DMS53 treated with DMSO at 0.1 percent for 48 hours (cell line): ENCODE measurements at regions not wholly inside any gene's neighbourhood (a gene's known extent, or its start where the extent isn't known, plus 50 kb on each side); places are given as distances from the start of the nearest gene placed in this dataset.

Experiments used
- DNase-seq: peaks from one replicate; lab custom pipeline; 2025; ENCODE audit not compliant: unreplicated experiment; lab: John Stamatoyannopoulos, UW

DNA sequence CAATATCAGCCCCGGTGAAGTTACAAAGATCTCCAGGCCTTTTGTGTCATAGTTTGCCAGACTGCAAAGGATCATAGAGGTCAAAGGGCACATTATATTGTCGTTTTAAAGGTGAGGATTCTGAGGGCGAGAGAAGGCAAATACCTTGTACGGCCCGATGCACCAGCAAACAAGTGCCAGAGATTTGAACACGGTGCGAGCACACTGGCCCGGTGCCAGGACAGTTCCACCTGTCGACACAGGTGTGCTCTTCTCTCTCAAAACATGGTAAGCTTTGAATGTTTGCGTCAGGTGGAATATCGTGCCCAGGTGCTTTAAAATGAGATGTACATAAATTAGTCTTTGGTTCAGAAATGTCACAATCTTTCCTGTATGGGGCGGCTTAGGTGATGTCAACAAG, 776.1 kb upstream of the ID2 start:
- peak; percentile 87 for DNase-seq

DNA sequence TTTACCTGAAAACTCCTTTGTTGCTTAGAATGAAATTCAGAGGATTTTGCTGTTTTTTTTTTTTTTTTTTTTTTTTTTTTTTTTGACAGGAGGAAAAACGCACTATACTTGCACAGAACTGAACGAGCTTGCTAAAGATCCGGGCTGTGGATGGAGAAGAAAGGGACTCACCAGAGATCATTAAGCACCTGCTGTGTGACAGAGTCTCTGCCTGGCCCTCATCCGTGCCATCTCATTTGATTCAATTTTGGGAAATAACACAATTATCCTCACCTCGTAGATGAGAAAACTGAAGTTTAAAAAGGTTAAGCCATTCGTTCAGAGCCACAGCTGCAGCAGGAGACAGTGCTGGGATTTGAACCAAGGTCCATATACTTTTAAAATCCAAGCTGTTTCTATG, 775.4 kb upstream of the ID2 start:
- no peak for DNase-seq

DNA sequence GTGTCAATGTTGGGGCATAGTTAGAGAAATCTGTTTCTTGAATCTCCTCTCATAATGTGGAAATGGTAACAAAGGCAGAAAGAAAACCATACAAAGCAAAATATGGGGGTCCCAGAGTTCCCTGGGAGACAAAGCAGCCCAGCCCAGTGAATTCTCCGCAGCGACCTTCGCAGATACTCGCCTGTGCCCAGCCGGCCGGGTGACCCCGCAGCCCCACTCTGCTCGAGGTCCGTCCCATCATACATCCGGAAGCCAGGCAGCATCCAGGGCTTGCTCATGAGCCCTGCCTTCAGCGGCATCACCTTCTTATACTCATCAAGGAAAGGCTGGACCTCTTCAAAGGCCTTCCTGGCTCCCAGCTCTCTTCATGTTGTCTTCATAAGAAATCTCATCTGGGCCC, 774.8 kb upstream of the ID2 start:
- no peak for DNase-seq

DNA sequence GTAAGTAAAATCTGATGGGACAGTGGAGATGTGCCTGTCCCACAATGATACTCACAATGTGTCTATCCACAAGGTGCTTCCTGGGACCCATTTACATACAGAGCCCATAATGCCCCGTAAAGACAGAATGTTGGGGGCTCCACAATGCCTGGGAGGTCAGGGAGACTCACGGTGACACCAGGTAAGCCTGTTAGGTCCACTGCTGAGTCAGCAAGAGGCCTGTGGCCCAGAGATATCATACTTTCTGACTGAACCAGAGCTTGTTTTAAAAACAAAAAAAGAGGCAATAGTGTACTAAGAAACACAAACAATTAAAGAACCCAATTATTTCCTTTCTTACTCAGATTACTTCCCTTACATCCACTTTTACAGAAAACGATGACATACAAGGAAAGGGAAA, 771.1 kb upstream of the ID2 start:
- DNase-seq = no peak

DNA sequence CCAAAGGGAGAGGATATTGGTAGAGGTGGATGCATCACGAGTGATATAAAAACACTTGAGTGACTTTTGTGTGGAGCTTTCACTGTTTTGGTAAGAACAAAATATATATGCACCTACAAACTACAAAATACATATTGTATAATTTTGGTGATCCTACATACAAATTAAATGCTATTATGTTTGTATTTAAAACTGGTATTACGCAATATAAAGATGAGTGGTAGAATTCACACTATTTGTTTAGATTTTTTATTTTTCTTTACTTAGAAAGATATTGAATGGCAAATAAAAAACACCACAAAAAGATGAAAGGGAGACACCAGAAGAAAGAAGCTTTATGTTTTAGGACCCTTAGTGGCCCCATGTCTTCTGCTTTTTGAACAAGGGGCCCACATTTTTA, 770.7 kb upstream of the ID2 start:
- no peak for DNase-seq

DNA sequence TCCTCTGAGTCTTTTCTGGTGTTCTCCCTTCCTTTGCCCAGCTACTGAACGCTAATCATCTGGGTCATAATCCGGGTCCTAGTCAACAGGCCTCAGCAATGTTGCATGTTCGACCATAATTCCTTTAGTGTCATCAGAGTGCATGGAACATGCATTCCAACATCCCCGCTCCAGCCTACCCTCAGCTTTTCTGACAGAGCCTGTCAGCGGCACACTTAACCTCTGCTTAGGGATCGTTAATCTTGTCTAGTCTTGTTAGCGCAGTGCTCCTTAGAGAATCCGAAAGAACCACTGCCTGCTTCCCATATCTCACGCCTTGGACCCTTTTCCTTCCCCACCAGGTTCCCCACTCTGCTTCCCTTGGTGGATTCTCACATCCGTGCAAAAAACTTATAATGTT, 767.9 kb upstream of the ID2 start:
- no peak for DNase-seq

DNA sequence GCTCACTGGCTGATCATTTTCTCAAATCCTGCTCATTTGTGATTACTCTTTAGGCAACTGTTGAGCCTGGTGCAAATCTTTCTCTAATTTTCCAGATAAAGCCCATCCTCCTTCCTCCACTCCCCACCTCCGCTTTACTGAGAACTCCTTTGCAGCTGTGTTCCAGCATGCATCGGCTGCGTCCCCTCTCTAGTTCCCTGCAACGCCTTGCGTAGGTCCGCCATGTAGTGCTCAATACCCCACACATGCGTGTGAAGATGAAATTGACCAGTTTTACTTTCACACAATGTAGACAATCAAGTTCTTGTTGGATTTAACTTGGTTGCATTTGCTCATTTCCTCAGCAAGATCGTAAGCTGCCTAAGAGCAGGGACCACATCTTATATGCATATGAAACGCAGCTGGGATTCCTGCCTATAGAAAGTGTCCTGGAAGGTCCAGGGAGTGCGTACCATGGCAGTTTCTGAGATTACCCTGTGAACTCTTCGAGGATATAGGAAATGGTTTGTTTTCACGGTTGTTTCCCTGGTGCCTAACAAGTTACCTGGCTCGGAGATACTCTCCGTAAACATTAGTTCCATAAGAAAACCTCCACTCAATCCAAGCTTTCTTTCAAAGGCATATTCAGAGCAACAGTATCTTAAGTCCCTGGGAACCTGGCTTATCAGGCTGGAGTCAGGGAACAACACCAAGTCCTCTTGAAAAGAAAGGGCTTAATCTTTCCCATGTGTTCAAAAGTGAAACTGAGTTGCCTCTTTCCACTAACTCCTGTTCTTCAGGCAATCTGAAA, 766.4 kb upstream of the ID2 start:
- DNase-seq = no peak

DNA sequence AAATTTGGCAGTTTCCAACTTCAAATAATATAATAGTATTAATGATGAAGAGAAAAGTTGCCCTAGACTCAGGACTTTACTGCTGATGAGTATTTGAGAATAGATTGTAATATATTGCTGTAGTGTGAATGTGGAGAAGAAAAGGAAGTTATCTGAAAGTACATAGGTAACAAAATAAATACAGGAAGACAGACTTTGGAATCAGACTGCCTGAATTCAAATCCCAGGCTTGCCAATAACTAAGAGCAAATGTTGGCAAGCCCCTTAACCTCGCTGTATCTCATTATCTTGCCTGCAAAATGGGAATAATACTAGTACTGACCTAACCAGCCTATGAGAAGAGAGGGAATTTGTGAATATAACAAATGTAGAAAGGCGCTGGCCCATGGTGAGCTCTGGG, 765.2 kb upstream of the ID2 start:
- no peak for DNase-seq

DNA sequence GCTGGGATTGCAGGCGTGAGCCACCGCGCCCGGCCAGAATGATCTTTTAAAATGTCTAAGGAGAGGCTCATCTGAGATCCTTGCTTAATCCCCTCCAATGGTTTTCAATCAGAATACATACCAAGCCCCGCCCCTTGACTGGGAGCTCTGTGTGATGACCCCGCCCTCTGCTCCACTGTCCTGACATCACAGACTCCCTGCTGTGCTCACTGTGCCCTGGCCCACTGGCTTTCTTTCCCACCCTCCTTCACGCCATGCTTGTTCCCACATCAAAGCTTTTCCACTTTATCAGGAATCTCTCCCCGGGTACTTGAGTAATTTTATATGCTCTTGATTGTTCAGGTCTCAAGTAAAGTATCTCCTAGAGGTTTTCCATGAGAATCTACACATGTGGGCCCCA, 762.3 kb upstream of the ID2 start:
- no peak for DNase-seq

DNA sequence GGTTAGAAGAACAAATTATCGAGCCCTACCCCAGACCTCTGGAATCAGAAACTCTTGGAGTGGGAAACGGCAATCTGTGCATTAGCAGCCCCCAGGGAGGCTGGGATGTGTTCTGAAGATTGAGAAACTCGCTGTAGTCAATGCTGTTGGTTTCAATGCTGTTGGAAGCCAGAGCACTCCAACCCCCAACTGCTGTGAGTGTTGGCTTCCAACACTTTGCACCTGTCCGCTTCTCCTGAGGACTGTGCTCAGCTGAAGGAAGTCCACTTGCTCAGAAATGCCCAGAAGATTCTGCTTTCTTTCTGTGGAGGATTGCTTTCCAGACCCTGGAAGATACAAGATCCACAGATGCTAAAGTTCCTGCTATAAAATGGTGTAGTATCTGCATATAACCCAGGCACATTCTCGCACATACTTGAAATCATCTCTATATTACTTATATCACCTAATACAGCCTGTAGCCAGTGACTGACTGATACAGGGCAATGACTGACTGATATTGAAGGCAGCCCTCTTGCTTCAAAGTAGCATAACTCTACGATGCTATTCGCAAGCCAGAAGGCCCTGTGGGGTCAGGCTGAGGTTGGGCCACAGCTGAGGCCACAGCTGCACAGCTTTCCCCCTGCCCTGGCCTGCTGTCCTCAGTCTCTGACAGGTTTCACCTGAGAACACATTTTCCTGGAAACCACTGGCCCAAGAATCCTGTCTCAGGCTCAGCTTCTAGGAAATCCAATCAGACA, 757.7 kb upstream of the ID2 start:
- DNase-seq = no peak

DNA sequence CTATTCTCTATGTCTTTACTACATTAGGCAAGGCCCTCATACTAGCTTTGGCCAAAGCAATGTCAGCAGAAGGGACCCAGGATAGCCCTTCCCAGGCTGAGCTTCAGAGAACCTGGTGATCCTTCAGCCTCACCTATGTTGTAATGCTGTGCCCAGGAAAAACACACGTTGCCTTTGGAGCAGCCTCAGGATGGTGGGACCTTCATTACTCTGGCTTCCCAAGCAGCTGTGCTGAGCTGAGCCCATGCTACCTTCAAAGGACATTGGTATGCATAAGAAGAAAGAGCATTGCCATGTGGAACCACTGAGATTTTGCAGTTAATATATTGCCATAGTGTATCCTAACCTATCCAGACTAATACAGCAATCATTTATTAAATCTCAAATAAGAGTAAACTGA, 756.4 kb upstream of the ID2 start:
- no peak for DNase-seq

DNA sequence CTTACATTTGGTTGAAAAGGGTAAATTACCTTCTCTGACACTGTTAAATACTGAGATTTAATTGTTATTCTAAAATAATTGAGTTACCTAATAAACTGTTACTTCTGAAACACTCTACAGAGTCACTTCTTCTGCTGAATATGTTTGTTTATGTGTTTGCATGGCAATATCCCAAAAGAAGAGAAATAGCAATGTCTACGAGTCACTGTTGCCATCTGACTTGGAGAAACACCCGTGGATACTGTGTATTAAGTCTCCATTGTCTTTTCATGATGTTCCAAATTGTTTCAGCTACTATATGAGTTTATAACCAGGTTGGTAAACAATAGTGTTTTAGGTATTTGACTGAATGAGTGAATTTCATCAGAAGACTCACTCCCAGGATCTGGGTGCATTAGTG, 754.2 kb upstream of the ID2 start:
- DNase-seq = no peak

DNA sequence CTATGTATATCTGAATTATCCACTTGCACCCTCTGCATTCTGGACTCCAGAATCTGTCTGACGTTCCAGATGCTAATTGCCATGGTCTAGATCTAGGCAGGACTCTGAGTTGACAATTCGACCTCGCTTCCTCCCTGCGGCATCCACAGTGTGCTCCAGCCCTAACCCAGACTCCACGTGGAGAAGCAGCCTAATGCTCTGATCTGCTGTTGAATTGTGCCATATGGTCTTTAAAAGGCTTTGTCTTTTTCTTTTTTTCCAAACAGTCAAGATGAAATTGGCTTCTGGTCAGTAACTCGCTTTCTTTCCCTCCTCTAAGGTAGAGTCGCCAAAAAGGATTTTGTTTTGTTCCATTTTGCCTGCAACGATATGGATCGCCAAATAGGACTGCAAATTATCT, 752.6 kb upstream of the ID2 start:
- DNase-seq = no peak

DNA sequence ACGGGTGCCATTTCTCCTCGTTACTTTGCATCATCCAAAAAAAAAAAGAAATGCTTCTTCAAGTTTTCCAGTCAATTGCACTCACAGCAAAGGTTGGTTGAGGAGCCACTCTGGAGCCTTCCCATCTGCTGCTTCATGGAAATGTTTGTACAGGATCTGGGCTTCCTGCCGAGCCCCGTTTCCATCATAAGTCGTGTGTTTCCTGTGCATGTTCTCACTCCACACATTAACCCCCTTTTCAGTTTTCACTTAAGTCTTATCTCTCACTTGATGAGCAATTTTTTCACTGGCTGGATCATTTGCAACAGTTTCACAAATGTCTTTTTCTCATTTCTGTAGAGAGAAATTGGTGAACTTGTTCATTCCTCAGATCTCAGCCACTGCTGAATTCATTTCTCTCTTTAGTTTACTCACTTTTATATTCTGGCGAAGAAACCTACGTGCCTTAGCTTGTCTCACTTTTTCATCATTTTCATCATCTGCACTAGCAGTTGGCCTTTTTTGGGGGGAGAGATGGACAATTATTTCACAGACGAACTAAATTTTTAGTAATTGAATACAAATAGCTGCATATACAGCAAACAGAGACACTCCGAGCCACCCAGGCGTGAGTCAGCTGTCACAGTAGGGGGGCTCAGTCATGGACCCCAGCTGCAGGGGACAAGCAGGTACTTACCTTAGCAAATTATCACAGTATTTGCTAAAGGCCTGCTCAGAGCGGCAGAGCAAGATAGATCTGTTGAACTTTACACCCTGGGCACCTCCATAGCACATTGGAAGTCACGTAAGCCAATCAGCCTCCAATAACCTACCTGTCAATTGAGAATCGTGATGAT, 750.8 kb upstream of the ID2 start:
- DNase-seq = no peak

DNA sequence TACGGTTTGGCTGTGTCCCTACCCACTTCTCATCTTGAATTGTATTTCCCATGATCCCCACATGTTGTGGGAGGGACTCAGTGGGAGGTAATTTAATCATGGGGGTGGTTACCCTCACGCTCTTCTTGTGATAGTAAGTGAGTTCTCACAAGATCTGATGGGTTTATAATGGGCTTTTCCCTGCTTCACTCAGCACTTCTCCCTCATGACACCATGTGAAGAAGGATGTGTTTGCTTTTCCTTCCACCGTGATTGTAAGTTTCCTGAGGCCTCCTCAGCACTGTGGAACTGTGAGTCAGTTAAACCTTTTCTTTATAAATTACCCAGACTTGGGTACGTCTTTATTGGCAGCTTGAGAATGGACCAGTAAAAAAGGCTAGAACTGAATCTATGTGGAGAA, 750.0 kb upstream of the ID2 start:
- DNase-seq = no peak

DNA sequence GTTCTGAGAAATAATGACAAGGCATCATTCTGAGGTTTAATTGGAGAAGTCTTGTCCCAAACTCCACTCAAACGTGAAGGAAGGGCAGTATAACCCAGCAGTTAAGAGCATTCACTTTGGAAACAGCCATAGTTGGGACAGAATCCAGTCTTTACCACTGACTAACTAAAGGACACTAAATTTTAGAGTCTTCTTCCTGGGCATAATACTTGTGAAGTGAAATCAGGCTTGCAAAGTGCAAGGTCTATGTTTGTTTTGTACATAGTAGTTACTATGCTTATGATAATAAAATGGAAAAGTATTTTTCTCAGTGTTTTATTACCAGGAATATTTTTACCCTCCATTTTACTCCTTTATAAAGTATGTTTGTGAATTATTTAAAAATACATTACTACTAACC, 748.2 kb upstream of the ID2 start:
- DNase-seq = no peak

DNA sequence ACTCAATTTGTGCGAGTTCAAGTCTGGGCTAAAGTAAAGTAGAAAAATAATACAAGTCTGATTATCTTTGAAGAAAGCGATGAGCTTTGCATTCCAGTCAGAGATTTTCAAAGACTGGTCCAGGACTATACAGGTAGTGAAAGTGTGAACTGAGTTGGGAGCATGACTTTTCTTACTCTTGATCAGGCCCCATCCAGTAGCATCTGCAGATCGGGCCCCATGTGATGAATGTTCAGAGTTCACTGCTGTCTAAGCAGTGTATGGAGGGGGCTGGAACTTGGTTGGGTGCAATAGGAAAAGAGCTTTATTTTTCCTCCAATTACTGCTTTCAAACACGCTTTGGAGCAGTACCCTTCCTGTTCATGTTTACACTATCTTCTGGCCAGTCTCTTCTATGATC, 747.4 kb upstream of the ID2 start:
- no peak for DNase-seq

DNA sequence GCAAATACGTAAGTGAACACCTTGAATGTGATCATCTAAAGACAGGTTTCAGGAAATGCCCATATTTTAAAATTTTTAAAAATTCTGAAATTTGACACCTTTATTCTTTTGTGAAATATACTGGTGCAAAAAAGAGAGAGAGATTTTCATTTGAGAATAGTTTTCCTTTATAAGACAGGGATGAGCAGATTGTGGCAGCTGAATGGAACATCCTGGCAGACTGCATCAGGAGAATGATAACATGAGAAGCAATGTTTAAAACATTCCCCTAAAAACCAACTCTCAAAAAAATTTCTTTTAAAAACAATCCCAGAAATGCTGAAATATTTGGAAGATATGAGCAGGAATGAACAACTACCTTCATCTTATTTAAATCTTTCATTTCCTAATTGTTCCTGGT, 744.8 kb upstream of the ID2 start:
- DNase-seq = no peak

DNA sequence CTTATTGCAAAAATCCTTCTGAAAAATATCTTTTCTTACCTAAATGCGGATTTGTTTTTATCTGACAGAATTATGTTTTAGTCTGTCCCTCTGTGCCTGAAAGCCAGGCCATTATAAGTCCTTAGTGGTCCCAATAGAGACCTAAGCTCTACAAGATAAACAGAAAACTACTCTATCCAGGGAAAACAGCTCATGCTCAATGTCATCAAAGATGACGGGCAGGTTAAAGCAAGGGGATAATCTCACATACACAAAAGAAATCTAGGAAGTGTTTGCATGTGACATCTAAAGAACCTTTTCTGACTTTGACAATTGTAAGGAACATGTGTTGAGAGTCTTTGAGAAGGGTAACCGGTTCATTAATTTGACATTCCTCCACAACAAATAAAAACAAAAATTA, 741.1 kb upstream of the ID2 start:
- no peak for DNase-seq

DNA sequence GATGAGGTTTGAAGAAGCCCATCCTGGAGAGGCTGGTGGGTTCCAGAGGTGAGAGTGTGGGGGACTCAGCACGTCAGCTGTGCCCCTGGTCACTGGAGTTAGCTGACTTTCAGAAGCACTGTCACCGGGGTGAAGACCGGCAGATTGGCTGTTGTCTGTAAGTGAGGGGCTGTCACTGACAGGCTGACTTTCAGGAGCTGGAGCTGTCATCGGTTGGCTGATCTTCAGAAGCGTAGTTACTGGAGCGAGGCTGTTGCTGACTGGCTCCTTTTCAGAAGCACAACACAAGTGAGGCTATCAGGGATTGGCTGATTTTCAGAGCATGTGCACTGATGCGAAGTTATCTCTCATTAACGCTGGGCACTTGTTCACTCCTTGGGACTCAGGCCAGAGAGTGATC, 738.4 kb upstream of the ID2 start:
- DNase-seq = no peak

DNA sequence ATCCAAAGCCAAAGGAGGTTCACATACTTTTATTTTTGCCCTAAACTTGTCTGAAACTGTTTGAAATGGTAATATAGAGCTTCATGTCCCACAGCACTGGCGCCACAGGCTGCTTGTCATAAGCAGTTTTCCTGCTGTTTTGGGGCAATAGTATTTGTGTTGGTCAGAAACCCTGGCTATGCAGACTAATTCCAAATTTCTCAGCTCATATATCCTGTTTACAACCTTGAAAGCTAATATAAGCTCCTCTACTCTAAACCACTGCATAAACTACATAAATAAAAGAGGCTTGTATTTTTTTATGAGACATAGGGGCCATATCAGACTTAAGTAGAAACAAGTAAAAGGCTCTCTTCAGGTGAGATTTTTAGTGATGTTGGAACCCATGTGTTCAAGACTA, 736.8 kb upstream of the ID2 start:
- DNase-seq = no peak

DNA sequence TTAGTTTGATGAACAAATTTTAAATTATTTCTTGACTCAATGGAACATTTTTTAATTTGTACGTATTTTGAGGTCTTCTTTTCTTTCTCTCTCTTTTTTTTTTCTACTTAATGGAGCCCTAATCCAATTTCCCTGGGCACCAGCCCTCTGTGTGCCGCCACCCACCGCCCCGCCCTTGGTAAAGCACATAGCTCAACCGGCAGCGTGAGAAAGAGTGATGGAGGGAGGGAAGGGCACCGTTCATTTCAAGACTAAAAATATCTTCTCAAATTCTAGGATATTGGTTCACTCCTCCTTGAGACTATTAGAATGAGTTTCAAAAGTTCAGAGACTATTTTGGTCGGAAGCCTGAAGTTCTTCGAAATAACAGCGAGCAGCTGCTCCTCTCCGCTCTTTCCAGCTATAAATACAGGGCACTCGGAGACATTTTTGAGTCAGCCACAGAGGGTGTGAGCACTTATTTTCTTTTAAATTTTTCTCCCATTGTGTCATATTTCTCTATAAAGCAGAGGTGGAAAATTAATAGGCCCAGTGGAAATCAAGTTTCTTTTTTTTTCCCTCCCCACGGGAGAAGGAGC, 731.7 kb upstream of the ID2 start:
- DNase-seq = no peak
